ENCODE measurements at regions not wholly inside any gene's neighbourhood (a gene's known extent, or its start where the extent isn't known, plus 50 kb on each side); places are given as distances from the start of the nearest gene placed in this dataset.

DNA sequence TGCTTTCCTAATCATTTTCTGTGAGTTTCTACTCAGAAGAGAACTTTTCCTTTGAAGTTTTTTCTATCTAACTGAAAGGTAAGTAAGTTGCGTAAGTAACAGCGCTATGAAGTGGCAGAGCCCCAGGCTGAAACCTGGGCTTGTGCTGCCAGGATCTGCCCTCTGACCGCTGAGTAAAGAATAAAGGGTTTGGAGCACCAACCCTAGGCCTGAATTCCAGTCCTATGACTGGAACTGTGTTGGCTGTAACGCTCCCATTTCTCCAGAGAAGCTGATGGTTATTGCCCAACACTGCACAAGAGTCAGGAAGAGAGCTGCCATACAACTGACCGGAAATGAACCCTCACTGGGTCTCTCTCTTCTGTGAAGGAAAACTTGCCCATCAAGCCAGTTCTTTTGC lies 87.0 kb downstream of the FOXB1 start:
- no peaks in the 10 kb centered on the region for H3K9me1 ChIP-seq (ENCODE audit: control insufficient read depth, insufficient read depth, low read length)
- H3K4me1 ChIP-seq (replicated peaks in 1 of 2; ENCODE audit: control insufficient read depth in 2 of 2, insufficient read depth in 2 of 2, low read length in 2 of 2) = no peaks in the 10 kb centered on the region
- no peaks in the 10 kb centered on the region for H3K79me2 ChIP-seq (ENCODE audit: control insufficient read depth, insufficient read depth, low read length)
- in situ Hi-C loops (cut with MboI) (no loop called here), intact Hi-C loops (cut with micrococcal nuclease) (no loop called here)
- WGBS (ENCODE audit: insufficient coverage, low coverage, missing lambda C conversion rate) = 1% methylated on average over 5 of the region's 5 CpGs
- CTCF ChIA-PET (ENCODE audit: low intra/inter-chr PET ratio) = no interaction called here
- H4K20me1 ChIP-seq (replicated peaks; ENCODE audit: control insufficient read depth, insufficient read depth, low read length) = no peaks in the 10 kb centered on the region
- FAIRE-seq (no peak), DNase-seq (ENCODE audit: extremely low read depth in 1 of 4, low spot score in 3 of 4) (no peak), ATAC-seq (no peak)
- no peaks in the 10 kb centered on the region for H3K36me3 ChIP-seq (ENCODE audit: control insufficient read depth, insufficient read depth, low read length)
- POLR2A ChIA-PET = interaction anchor here (0.7 to 1.1 kb wide), 3 partner anchors 11 to 36 kb away, joined by 3 read pairs; no protein-coding TSS in a partner anchor
- H3K9me3 ChIP-seq (replicated peaks; ENCODE audit: control insufficient read depth, insufficient read depth, low read depth, low read length) = no peaks in the 10 kb centered on the region
- BruUV-seq (replicated peaks) = no TSS peak
- TF ChIP-seq ZNF3 (CRISPR knock-in tag; IDR thresholded peaks at IDR 0.05) (no peak), BRD4 (IDR thresholded peaks at IDR 0.05) (no peak), NBN (IDR thresholded peaks at IDR 0.05; ENCODE audit: low read depth) (no peak), GABPA (tag; conservative IDR thresholded peaks at IDR 0.05; ENCODE audit: low read depth) (peak; percentile 40; the same call in 1 of the 2 replicates), FOXA3 (CRISPR knock-in tag; conservative IDR thresholded peaks at IDR 0.05 in 1 of 2, IDR thresholded peaks at IDR 0.05 in 1 of 2) (no peak), NFRKB (IDR thresholded peaks at IDR 0.05; ENCODE audit: low read depth) (no peak)
- TF ChIP-seq, protein P1, sequence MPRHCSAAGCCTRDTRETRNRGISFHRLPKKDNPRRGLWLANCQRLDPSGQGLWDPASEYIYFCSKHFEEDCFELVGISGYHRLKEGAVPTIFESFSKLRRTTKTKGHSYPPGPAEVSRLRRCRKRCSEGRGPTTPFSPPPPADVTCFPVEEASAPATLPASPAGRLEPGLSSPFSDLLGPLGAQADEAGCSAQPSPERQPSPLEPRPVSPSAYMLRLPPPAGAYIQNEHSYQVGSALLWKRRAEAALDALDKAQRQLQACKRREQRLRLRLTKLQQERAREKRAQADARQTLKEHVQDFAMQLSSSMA (CRISPR knock-in tag; IDR thresholded peaks at IDR 0.05) = no peak
- H3K9ac ChIP-seq (ENCODE audit: insufficient read depth in 1 of 2, low read depth in 2 of 2, low read length in 2 of 2) = no peak overlapping the region
- H3K4me2 ChIP-seq (ENCODE audit: insufficient read depth, low read length) = no peak overlapping the region
- no peak overlapping the region for H3K27ac ChIP-seq (ENCODE audit: extremely low read depth, low read depth, low read length)
- peaks cover 0 to 6% of the 10 kb centered on the region in 2 experiments; a peak in 1 of 5 replicates for H3K27me3 ChIP-seq (ENCODE audit: control insufficient read depth in 2 of 2, insufficient read depth in 2 of 2, low read length in 2 of 2)
- no peak overlapping the region for H2AFZ ChIP-seq (ENCODE audit: low read depth, low read length)
- no peak overlapping the region for H3K4me3 ChIP-seq

Data from K562 (cell line).